Endothelial cell of hepatic sinusoid (primary cell): ENCODE measurements at regions not wholly inside any gene's neighbourhood (a gene's known extent, or its start where the extent isn't known, plus 50 kb on each side); places are given as distances from the start of the nearest gene placed in this dataset.

Source experiments
- in situ Hi-C: cut with HindIII; loops from 2 replicates; pipeline ENCODE4 v1.10.0; 2017; ENCODE audit warnings: low sequenced_read_pairs

GRCh38 chr3:72539856-72540255 lies 308.4 kb downstream of the SHQ1 start:
- in situ Hi-C loops: no loop called here

DNA sequence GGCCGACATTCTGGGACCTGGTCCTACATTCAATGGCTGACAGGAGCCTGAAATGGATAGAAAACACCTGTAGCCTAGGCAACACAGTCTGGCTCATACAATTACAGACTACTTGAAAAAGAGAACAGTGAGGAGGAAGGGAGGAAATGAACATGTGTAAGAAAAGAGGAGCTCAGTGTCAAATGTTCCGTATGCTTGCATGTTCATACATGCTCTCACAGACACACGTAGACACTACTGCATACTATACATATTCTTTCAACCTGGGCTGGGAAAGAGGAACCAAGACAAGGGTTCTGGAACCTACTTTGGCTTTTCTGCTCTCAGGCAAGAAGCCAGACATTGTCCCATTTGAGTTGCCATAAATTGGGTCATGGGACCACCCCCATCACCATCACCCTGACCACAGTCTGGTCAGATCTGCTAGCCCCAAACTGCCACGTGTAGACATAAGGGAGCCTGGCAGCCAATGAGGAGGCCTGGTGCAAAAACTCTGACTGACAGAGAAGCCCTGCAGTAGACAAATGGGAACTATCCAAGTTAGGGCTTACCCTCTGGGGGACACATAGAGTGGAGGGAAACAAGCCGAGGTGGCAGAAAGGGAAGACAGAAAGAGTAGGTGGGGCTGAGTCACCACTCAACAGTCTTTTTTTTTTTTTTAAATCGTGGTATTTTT lies 310.0 kb downstream of the SHQ1 start:
- in situ Hi-C loops: no loop called here

DNA sequence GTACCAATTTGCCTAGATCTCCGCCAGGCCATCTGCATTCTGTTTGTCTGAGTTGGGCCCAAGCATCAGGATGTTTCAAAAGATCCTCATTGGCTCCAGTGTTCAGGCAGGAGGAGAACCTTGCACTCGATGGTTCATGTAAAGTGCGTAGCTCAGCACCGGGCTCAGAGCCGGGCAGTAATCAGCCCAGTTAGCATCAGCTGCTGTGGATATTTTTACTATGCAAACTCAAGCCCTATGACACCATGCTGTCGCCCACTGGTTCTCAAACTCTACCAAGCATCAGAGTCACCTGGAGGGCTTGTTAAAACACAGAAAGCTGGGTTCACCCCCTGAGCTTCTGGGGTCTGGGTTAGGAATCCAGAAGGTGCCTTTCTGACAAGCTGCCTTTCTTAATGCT lies 310.8 kb downstream of the SHQ1 start:
- in situ Hi-C loops: no loop called here

DNA sequence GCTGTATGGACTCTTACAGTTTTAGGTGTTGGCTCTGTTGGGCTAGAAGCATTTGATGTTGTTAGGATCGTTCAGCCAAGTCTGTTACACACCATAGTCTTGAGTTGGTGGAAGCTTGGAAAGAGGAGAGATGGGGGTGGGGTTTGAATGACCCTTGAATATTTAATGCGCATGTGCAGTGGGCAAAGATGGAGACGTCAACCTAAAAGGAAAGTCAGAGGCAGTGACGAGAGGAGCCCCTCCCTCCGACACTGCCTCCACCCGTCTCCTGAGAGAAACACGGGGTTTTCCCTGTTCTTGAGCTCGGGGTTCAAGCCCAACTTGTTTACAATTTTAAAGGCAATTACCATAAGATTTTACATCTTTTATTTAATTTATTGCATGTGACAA lies 311.4 kb downstream of the SHQ1 start:
- in situ Hi-C loops: no loop called here

GRCh38 chr3:72536206-72536877 lies 311.9 kb downstream of the SHQ1 start:
- in situ Hi-C loops: no loop called here

DNA sequence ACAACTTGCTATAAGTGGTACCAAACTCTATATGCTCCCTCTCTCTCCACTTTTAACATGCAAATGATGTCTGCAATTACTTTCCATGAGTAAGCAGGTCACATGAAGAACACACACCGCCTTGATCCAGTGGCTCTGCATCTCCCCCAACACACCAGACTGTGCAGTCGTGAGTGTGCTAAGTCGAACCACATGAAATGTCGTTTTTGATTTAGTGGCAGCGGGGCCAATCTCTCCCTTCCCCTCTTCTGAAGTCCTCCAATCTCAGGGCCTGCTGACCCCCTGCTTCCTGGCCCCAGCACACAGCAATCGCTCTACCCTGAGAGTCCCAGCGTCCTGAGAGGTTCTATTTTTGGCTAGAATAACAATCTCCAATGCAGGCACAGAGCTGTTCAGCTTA lies 312.5 kb downstream of the SHQ1 start:
- in situ Hi-C loops: no loop called here

DNA sequence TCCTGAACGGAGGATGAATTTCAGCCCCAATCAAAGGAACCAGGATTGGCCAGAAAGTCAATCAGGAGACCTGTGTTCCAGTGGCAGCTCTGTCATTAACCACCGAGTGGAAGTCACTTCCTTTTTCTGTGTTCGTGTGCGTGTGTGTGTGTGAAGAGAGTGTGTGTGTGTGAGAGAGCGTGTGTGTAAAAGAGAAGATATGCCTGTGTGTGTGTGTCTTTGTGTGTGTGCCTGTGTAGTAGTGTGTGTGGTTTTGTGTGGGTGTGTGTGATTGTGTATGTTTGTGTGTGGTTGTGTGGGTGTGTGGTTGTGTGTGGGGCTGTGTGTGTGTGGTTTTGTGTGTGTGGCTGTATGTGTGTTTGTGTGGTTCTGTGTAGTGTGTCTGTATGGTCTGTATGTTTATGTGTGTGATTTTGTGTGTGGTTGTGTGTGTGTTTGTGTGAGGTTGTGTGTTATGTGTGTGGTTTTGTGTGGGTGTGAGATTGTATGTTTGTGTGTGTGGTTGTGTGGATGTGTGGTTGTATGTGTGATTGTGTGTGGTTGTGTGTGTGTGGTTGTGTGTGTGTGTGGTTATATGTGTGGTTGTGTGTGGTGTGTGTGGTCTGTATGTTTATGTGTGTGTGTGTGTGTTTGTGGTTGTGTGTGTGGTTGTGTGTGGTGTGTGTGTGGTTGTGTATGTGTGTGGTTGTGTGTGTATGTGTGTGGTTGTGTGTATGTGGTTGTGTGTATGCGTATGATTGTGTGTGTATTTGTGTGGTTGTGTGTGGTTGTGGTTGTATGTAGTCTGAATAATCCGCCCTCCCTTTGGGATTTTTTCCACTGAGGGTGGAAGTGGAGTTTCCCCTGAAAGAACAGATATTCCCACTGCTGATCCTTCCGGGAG lies 314.4 kb downstream of the SHQ1 start:
- in situ Hi-C loops: no loop called here

GRCh38 chr3:72530426-72530825 lies 317.8 kb downstream of the SHQ1 start:
- in situ Hi-C loops: no loop called here

DNA sequence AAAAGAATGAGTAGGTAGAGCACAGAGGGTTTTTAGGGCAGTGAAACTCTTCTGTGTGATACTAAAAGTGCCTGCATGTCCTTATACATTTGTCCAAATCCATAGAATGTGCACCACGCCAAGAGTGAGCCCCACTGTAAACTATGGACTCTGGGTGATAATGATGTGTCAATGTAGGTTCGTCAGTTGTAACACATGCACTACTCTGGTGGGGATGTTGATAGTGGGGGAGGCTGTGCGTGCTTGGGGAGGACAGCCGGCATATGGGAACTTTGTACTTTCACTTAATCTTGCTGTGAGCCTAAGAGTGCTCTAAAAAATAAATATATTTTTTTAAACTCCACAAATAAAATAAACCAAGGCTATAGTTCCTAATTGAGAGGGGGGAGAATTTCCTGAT lies 319.2 kb downstream of the SHQ1 start:
- in situ Hi-C loops: no loop called here

DNA sequence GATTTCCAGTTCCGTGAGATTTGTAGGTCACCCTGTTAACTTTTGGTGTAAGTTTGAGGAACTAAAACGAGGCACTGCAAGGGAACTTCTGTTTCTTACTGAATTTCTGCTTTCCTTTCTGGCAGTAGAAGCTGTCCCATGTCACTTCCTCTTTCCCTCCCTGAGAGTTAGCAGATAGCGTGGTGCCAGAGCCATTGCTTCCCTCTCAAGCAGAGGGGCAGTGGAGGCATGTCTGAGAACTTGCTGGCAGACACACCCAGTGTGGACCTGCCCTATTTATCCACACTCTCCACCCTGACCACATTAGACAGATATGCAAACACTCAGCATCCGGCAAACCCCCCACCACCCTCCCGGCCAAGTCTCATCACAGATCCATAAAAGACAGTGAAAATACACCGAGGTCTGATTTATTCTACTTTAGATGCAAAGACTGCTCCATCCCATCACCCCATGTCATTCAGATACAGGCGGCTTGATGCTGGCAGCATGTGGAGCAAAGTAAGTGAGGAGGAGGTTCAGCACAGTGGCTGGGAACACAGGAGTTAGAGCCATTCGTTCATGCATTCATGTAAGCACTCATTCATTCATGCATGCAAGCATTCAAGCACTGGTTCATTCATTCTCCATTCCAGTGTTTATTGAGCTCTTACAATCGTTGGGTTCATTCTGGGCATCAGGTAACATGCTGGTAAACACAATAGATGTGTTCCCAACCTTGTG lies 324.7 kb downstream of the SHQ1 start:
- in situ Hi-C loops: no loop called here

DNA sequence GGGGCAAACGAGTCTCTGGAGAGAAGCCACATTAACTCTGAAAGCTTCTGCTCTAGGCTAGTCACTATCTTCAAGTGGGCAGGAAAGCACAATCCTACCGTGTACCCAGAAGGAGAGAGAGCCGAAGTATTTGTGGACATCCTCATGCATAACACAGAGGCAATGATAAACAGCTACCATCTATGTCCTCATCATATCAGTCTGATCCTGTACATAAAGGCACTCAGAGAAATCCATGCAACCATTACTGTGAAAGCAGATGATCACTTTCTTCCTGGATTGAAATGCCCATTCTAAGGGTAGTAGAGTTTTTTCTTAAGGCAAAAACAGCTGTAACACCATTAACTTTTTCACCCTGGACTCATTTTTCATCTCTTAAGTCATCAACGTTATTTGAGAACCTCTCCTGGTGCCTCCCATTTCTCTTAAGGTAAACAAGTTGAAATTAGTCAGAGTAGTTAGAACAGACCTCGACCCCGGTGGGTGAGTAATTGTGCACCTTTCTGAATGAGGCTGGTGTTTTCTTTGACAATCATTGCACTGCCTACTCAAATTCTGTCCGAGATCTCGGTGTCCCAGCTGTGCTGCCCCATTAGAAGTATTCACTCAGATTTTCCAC lies 327.4 kb downstream of the SHQ1 start:
- in situ Hi-C loops: no loop called here

DNA sequence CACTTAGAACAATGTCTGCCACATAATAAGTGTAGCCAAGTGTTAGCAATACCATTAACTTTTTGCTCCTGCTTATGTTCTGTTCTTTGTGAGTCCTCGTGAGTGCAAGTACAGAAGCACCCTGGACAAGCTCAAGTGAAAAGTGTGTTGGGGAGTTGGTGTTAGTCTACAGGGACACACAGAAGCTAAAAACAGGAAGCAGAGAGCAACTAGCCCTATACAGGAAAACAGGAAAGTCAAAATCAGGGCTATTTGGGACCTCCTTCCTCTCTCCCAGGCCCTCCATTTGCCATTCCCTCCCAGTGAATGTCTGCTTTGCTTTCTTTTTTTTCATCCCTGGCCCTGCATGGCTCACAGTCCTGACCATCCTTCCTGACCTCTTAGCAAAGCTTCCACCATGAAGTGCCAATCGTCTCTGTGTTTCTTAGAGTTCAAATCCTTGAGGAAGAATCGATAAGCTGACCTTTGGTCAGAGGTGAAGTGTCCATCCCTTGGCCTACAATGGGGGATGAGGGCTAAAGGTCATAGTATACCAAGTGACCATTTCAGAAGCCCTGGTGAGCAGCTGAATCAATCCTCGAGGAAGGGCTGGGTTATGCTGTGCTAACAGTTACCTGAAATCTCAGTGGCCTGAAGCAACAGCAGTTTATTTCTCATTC lies 328.2 kb downstream of the SHQ1 start:
- in situ Hi-C loops: no loop called here

DNA sequence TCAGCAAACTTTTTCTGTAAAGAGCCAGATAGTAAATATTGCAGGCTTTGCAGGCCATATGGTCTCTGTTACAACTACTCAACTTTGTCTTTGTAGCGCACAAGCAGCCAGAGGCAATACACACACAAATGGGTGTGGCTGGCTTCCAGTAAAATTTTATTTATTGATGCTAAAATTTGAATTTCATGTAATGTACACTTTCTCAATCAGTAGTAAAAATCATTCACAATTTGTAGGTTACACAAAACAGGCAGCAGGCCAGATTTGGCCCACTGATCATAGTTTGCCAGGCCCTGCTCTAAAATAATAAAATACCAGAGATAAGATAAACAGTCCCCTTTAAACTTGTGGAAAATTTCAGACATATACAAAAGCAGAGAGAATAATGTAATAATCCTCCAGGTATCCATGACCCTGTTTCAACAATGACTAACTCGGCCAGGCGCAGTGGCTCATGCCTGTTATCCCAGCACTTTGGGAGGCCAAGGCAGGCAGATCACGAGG lies 330.3 kb downstream of the SHQ1 start:
- in situ Hi-C loops: no loop called here

DNA sequence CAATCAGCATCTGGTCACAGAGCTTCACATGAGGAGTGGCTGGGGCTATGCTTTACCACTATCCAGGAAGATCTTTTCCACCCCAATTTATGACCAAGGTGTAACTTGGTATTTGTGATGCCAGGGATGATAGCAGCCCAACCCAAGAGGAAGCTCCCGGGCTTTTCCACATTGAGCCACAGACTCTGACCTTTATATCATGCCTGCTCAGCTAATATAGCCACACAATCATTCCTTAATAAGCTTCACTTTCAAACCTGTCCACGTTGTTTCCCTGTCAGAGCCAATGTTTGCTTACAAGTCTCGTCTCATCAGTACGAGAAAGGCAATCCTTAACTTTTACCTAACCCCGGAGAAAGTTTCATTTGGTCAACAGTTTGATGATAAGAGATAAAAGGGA lies 330.9 kb downstream of the SHQ1 start:
- in situ Hi-C loops: no loop called here

GRCh38 chr3:72516361-72516760 lies 331.9 kb downstream of the SHQ1 start:
- in situ Hi-C loops: no loop called here

DNA sequence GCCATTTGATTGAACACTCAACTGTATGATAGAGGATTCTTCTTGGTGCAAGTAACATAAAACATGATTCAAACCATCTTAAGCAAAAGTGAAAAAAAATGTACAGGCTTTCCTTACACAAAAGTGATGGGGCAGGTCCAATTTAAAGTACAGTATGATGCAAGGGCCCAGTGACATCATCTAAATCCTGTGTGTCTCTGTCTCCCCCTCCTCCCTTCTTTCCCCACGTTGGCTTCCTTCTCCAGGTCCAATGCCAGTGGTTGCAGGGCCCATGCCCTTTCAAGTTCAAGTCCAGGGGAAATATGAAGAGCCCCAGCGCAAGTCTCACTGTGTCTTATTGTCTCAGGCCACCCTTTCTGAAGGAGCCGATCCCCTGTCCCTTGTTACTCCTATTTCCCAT lies 332.3 kb downstream of the SHQ1 start:
- in situ Hi-C loops: no loop called here

DNA sequence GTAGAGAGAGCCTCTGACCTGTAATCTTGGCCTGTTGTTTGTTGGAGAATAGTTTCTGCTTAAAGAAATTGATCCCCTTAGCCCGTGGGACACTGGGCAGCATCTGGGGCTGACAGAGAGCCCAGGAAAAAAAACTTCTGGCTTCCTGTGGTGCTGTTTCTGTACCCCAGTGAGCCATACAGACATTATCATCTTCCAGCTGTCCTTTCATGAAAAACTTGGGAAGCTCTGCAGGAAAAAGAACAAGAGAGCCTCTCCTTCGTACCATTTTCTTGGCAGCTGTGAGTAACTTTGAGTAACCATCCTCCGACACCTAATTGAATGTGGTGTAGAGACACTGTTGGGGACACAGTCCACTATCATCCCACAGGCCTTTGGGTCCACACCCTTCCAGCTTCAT lies 333.0 kb downstream of the SHQ1 start:
- in situ Hi-C loops: no loop called here

GRCh38 chr3:72510247-72510646 lies 338.0 kb downstream of the SHQ1 start:
- in situ Hi-C loops: no loop called here

GRCh38 chr3:72505539-72506405 lies 342.5 kb downstream of the SHQ1 start:
- in situ Hi-C loops: no loop called here
